DND-41 (cell line): ENCODE measurements at regions not wholly inside any gene's neighbourhood (a gene's known extent, or its start where the extent isn't known, plus 50 kb on each side); places are given as distances from the start of the nearest gene placed in this dataset.

Experiments
- EZH2 ChIP-seq: IDR thresholded peaks from 3 replicates; pipeline ENCODE4 v1.6.1; 2012; ENCODE audit warnings: borderline replicate concordance, low read depth, mild to moderate bottlenecking, moderate library complexity, low read length, inconsistent platforms; ENCODE audit not compliant: severe bottlenecking
- TF ChIP-seq, protein P1 (sequence below): IDR thresholded peaks from 2 replicates; pipeline ENCODE4 v1.5.1; 2012; ENCODE audit warnings: borderline replicate concordance, low read length, moderate library complexity, mild to moderate bottlenecking; ENCODE audit not compliant: poor library complexity, severe bottlenecking; ENCODE audit errors: extremely low read depth

DNA sequence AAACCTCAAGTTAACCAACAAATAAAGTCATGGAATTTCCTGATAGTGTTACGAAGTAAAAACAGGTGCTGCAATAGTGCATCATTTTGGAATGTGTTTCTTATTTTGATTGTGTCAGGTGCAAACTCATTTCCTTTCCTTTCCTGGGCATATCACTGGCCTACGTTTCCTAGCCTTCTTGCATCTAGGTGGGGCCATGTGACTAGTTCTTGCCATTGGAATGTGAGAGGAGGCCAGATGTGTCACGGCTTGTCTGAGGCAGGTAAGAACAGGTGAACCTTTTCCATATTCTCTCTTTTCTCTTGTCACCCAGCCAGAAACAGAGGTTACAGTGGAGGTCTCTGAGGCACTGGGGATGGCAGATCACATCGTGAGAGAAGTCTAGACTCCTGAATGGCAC is 868.0 kb downstream of the RPA4 start:
- TF ChIP-seq, protein P1, sequence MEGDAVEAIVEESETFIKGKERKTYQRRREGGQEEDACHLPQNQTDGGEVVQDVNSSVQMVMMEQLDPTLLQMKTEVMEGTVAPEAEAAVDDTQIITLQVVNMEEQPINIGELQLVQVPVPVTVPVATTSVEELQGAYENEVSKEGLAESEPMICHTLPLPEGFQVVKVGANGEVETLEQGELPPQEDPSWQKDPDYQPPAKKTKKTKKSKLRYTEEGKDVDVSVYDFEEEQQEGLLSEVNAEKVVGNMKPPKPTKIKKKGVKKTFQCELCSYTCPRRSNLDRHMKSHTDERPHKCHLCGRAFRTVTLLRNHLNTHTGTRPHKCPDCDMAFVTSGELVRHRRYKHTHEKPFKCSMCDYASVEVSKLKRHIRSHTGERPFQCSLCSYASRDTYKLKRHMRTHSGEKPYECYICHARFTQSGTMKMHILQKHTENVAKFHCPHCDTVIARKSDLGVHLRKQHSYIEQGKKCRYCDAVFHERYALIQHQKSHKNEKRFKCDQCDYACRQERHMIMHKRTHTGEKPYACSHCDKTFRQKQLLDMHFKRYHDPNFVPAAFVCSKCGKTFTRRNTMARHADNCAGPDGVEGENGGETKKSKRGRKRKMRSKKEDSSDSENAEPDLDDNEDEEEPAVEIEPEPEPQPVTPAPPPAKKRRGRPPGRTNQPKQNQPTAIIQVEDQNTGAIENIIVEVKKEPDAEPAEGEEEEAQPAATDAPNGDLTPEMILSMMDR = no peak
- TF ChIP-seq EZH2 = no peak
